Calu3 (cell line): ENCODE measurements at regions not wholly inside any gene's neighbourhood (a gene's known extent, or its start where the extent isn't known, plus 50 kb on each side); places are given as distances from the start of the nearest gene placed in this dataset.

Experiments
- BruUV-seq: library from RNA; stranded (reverse); fragments of 400-500 nt; replicated peaks from 2 replicates; lab custom pipeline; 2021; lab: Mats Ljungman, UMichigan
- CTCF ChIA-PET: fragments of 300-600 bp; sonication (Branson Sonifier 250); formaldehyde crosslinking; loops from one replicate; lab custom pipeline; 2022; ENCODE audit warnings: antibody characterized with exemption; lab: Charles Lee
- DNase-seq: peaks from one replicate; pipeline ENCODE4 v3.0.0; 2022
- H3K27ac Mint-ChIP-seq: one replicate; pipeline ENCODE4 v1.8.0; 2022; ENCODE audit warnings: mixed read lengths; ENCODE audit not compliant: unreplicated experiment
- H3K27me3 Mint-ChIP-seq: one replicate; pipeline ENCODE4 v1.8.0; 2022; ENCODE audit warnings: mixed read lengths; ENCODE audit not compliant: unreplicated experiment
- H3K36me3 Mint-ChIP-seq: one replicate; pipeline ENCODE4 v1.8.0; 2022; ENCODE audit warnings: mild to moderate bottlenecking, moderate library complexity, mixed read lengths; ENCODE audit not compliant: insufficient read depth, unreplicated experiment
- H3K4me1 Mint-ChIP-seq: one replicate; pipeline ENCODE4 v1.8.0; 2022; ENCODE audit warnings: mild to moderate bottlenecking, low read depth, mixed read lengths; ENCODE audit not compliant: unreplicated experiment
- H3K4me3 Mint-ChIP-seq: one replicate; pipeline ENCODE4 v1.8.0; 2022; ENCODE audit warnings: mild to moderate bottlenecking, low read depth, moderate library complexity, mixed read lengths; ENCODE audit not compliant: unreplicated experiment
- H3K9me3 Mint-ChIP-seq: one replicate; pipeline ENCODE4 v1.8.0; 2022; ENCODE audit warnings: low read depth, mixed read lengths; ENCODE audit not compliant: unreplicated experiment
- CTCF ChIP-seq: fragments of 200-600 bp; IDR thresholded peaks from one replicate; pipeline ENCODE4 v1.8.0; 2022; ENCODE audit warnings: antibody characterized with exemption; ENCODE audit not compliant: unreplicated experiment
- intact Hi-C: fragments of 100-400 bp; cut with micrococcal nuclease; formaldehyde crosslinking; loops from one replicate; pipeline ENCODE4 v1.10.0; 2022; ENCODE audit not compliant: unreplicated experiment

GRCh38 chr4:159422626-159423025 lies 319.7 kb downstream of the RAPGEF2 start:
- no peak overlapping the region for H3K4me3 Mint-ChIP-seq
- no TSS peak for BruUV-seq
- H3K36me3 Mint-ChIP-seq = no peaks in the 10 kb centered on the region
- CTCF ChIA-PET = interaction anchor here (0.5 kb wide), 1 partner anchor 13 kb away, joined by 7 read pairs; no protein-coding TSS in a partner anchor
- no peaks in the 10 kb centered on the region for H3K9me3 Mint-ChIP-seq
- no peak for DNase-seq
- intact Hi-C loops = no loop called here
- TF ChIP-seq CTCF = no peak
- H3K4me1 Mint-ChIP-seq = no peaks in the 10 kb centered on the region
- no peaks in the 10 kb centered on the region for H3K27me3 Mint-ChIP-seq
- no peak overlapping the region for H3K27ac Mint-ChIP-seq

- no peaks in the 10 kb centered on the region for H3K9me3 Mint-ChIP-seq
- H3K27me3 Mint-ChIP-seq = no peaks in the 10 kb centered on the region
- CTCF ChIA-PET = no interaction called here
- no peaks in the 10 kb centered on the region for H3K4me1 Mint-ChIP-seq
- intact Hi-C loops = no loop called here
- H3K4me3 Mint-ChIP-seq = no peak overlapping the region
- BruUV-seq = no TSS peak
- no peak for DNase-seq
- no peak for TF ChIP-seq CTCF
- H3K36me3 Mint-ChIP-seq = no peaks in the 10 kb centered on the region
- H3K27ac Mint-ChIP-seq = no peak overlapping the region
These were observed 322.9 kb downstream of the RAPGEF2 start for GRCh38 chr4:159425737-159426305.

DNA sequence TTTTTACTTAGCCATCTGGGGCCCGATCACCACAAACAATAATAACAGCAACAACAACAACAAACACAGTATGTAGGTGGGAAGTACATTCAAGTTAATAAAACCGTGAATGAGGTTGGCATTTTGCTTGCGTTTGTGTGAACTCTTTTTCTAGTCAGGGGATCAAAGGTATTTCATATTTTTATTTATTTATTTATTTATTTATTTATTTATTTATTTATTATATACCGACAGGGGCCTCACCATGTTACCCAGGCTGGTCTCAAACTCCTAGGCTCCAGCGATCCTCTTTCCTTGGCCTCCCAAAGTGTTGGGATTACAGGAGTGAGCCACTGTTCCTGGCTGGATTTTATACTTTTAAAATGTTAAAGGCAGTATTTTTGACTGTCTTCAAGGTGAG lies 325.4 kb downstream of the RAPGEF2 start:
- H3K4me3 Mint-ChIP-seq = no peak overlapping the region
- no peaks in the 10 kb centered on the region for H3K4me1 Mint-ChIP-seq
- TF ChIP-seq CTCF = no peak
- BruUV-seq = no TSS peak
- intact Hi-C loops = no loop called here
- H3K27ac Mint-ChIP-seq = no peak overlapping the region
- CTCF ChIA-PET = no interaction called here
- no peaks in the 10 kb centered on the region for H3K36me3 Mint-ChIP-seq
- H3K27me3 Mint-ChIP-seq = no peaks in the 10 kb centered on the region
- DNase-seq = no peak
- H3K9me3 Mint-ChIP-seq = no peaks in the 10 kb centered on the region

DNA sequence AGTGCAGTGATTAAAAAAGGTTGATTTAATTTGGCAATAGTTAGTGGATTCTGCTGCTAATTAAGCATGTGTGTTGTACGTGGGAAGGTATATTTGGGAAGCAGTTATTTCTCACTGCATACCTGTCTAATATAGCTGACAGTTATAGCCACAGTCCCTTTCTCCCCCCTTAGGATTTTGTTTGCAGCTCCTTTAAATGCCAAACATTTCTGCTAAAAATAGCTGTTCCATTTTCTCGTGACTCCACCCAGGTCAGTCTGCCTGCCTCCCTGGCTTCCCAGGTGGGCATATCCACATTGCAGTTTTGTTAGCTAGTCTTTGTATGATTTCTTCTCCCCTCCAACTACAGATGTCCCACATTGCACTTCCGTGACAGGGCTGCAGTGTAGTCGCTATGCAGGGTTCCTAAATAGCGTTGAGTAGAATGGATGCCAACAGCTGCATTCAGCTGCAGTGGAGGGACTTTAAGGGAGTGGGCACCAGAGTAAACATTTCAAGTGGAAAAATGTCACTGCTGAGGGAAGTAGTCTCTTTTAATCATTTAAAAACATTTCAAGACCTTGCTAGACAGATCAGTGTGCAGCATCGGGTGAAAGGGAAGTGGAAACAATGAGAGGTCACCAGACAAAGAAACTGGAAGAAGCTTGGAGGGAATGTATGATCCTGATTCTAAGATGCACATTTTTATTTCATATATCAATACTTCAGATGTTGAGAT lies 326.3 kb downstream of the RAPGEF2 start:
- no TSS peak for BruUV-seq
- Mint-ChIP-seq H3K27ac (no peak overlapping the region), H3K9me3 (no peaks in the 10 kb centered on the region), H3K4me3 (no peak overlapping the region), H3K36me3 (no peaks in the 10 kb centered on the region), H3K4me1 (no peaks in the 10 kb centered on the region), H3K27me3 (no peaks in the 10 kb centered on the region)
- intact Hi-C loops = no loop called here
- TF ChIP-seq CTCF = no peak
- no peak for DNase-seq
- CTCF ChIA-PET = no interaction called here
